B cell (primary cell): ENCODE measurements at regions not wholly inside any gene's neighbourhood (a gene's known extent, or its start where the extent isn't known, plus 50 kb on each side); places are given as distances from the start of the nearest gene placed in this dataset.

Experiments
- ATAC-seq: fragments of 200-7000 bp; cut with Tn5 transposase; one replicate; pipeline ENCODE4 v1.10.0; 2021; ENCODE audit warnings: low read depth, mild to moderate bottlenecking, moderate number of reproducible peaks, moderate library complexity
- CTCF ChIA-PET: fragments of 350-600 bp; sonication (Branson Sonifier 250); formaldehyde crosslinking; loops from one replicate; lab custom pipeline; 2021; ENCODE audit warnings: antibody characterized with exemption, inconsistent platforms; lab: Charles Lee
- POLR2A ChIA-PET: fragments of 350-600 bp; sonication (Branson Sonifier 250); formaldehyde crosslinking; loops from one replicate; lab custom pipeline; 2021; ENCODE audit warnings: antibody characterized with exemption; lab: Charles Lee
- DNase-seq: peaks from one replicate; pipeline ENCODE4 v3.0.0; 2013
- H2AFZ ChIP-seq: 2 replicates; pipeline ENCODE4 v1.6.1; 2012; ENCODE audit warnings: mild to moderate bottlenecking, low read depth, low read length; ENCODE audit not compliant: insufficient read depth, poor library complexity, severe bottlenecking
- H3K27ac ChIP-seq, 2 donors: 1 replicate in 1 of 2; 2 replicates in 1 of 2; pipeline ENCODE4 v1.5.1; 2012 to 2013; ENCODE audit warnings: low read length in 2 of 2, mild to moderate bottlenecking in 2 of 2, moderate library complexity in 1 of 2
- H3K27me3 ChIP-seq, 4 experiments: fragments of 200-600 bp in 1 of 4; sonication (generic) in 1 of 4; replicated peaks in 1 of 4; 1 replicate in 2 of 4; 2 replicates in 2 of 4; pipeline versions ENCODE4 v1.6.1 to v1.7.0; 2013 to 2016; ENCODE audit warnings: low read length in 3 of 4, mild to moderate bottlenecking in 2 of 4, mixed read lengths in 1 of 4, moderate library complexity in 1 of 4; ENCODE audit not compliant: insufficient read depth in 4 of 4, control insufficient read depth in 3 of 4; ENCODE audit errors: control extremely low read depth in 1 of 4
- H3K36me3 ChIP-seq, 2 experiments: replicated peaks in 1 of 2; 1 replicate in 1 of 2; 2 replicates in 1 of 2; pipeline versions ENCODE4 v1.6.1 to v1.7.1; 2013; ENCODE audit warnings: low read length in 1 of 2; ENCODE audit not compliant: insufficient read depth in 2 of 2, control insufficient read depth in 1 of 2; ENCODE audit errors: control extremely low read depth in 1 of 2, extremely low read depth in 1 of 2
- H3K4me1 ChIP-seq, 2 donors: fragments of 200-600 bp in 1 of 2; sonication (generic) in 1 of 2; 1 replicate in 1 of 2; 2 replicates in 1 of 2; pipeline versions ENCODE4 v1.5.1 to v1.6.1; 2013 to 2017; ENCODE audit warnings: low read length in 2 of 2; ENCODE audit not compliant: control insufficient read depth in 2 of 2, insufficient read depth in 2 of 2
- H3K4me2 ChIP-seq: replicated peaks from 2 replicates; pipeline ENCODE3; 2012; ENCODE audit warnings: mild to moderate bottlenecking, low read depth, low read length; ENCODE audit not compliant: poor library complexity, severe bottlenecking
- H3K4me3 ChIP-seq, 5 experiments: fragments of 200-600 bp in 1 of 5; sonication (generic) in 1 of 5; 1 replicate in 3 of 5; 2 replicates in 2 of 5; pipeline versions ENCODE4 v1.5.1 to v1.7.0; 2011 to 2016; ENCODE audit warnings: low read length in 4 of 5, mild to moderate bottlenecking in 4 of 5, low read depth in 2 of 5, control low read depth in 1 of 5, moderate library complexity in 1 of 5; ENCODE audit not compliant: insufficient read depth in 1 of 5; ENCODE audit errors: control extremely low read depth in 1 of 5, extremely low read depth in 1 of 5
- H3K79me2 ChIP-seq: fragments of 200-600 bp; sonication (generic); one replicate; pipeline ENCODE4 v1.6.0; 2016; ENCODE audit warnings: low read length; ENCODE audit not compliant: control insufficient read depth, insufficient read depth
- H3K9ac ChIP-seq: fragments of 200-600 bp; sonication (generic); 2 replicates; pipeline ENCODE4 v1.6.1; 2017; ENCODE audit warnings: mild to moderate bottlenecking, low read length, moderate library complexity
- H3K9me3 ChIP-seq, 3 donors: one replicate each; pipeline versions ENCODE4 v1.6.1 to v1.7.1; 2013; ENCODE audit warnings: low read length in 2 of 3; ENCODE audit not compliant: control insufficient read depth in 2 of 3, insufficient read depth in 1 of 3; ENCODE audit errors: control extremely low read depth in 1 of 3
- H4K20me1 ChIP-seq: 2 replicates; pipeline ENCODE4 v1.6.0; 2012; ENCODE audit warnings: mild to moderate bottlenecking, low read length; ENCODE audit not compliant: insufficient read depth, control insufficient read depth, poor library complexity, severe bottlenecking
- H3K27ac Mint-ChIP-seq: one replicate; pipeline ENCODE4 v1.8.0; 2021; ENCODE audit warnings: mixed read lengths
- H3K27me3 Mint-ChIP-seq: one replicate; pipeline ENCODE4 v1.8.0; 2021; ENCODE audit warnings: mixed read lengths
- H3K4me1 Mint-ChIP-seq: one replicate; pipeline ENCODE4 v1.8.0; 2021; ENCODE audit warnings: mixed read lengths
- H3K4me3 Mint-ChIP-seq: one replicate; pipeline ENCODE4 v1.8.0; 2021; ENCODE audit warnings: mixed read lengths
- H3K9me3 Mint-ChIP-seq: one replicate; pipeline ENCODE4 v1.8.0; 2022; ENCODE audit warnings: mixed read lengths; ENCODE audit not compliant: insufficient read depth
- CTCF ChIP-seq: fragments of 200-600 bp; IDR thresholded peaks from one replicate; pipeline ENCODE4 v1.8.0; 2022; ENCODE audit warnings: antibody characterized with exemption, mild to moderate bottlenecking
- EZH2 ChIP-seq: IDR thresholded peaks from 2 replicates; pipeline ENCODE4 v1.6.1; 2012; ENCODE audit warnings: borderline replicate concordance, low read depth, mild to moderate bottlenecking, moderate library complexity, low read length; ENCODE audit not compliant: insufficient read depth, poor library complexity, severe bottlenecking
- WGBS: methylation state at CpG from one replicate; pipeline ENCODE4 v1.1.5; 2013; ENCODE audit warnings: missing lambda C conversion rate; ENCODE audit not compliant: insufficient coverage; 5-methylcytosine and 5-hydroxymethylcytosine counted together
- intact Hi-C: fragments of 100-400 bp; cut with micrococcal nuclease; formaldehyde crosslinking; loops from one replicate; pipeline ENCODE4 v1.10.0; 2022

GRCh38 chr5:39543335-39543734, 118.6 kb upstream of the DAB2 start:
- Histone ChIP-seq H3K79me2 (no peaks in the 10 kb centered on the region), H3K27ac (no peak overlapping the region), H3K9ac (no peak overlapping the region), H2AFZ (no peak overlapping the region), H3K4me2 (no peak overlapping the region), H3K4me3 (no peak overlapping the region), H3K9me3 (no peaks in the 10 kb centered on the region), H3K27me3 (peaks cover 0 to 8% (median under 1%) of the 10 kb centered on the region in 4 experiments), H3K36me3 (no peaks in the 10 kb centered on the region), H3K4me1 (peaks cover 2 to 3% of the 10 kb centered on the region in 2 donors), H4K20me1 (no peaks in the 10 kb centered on the region)
- WGBS: 25% methylated on average over 2 of the region's 3 CpGs
- H3K27me3 Mint-ChIP-seq: peaks cover 4% of the 10 kb centered on the region
- ATAC-seq: no peak
- ChIA-PET POLR2A (no interaction called here), CTCF (interaction anchor here (0.7 to 4.9 kb wide), 4 partner anchors 9 to 1102 kb away, joined by 3 to 35 read pairs (median 3); no protein-coding TSS in a partner anchor)
- DNase-seq: no peak
- H3K4me3 Mint-ChIP-seq: no peak overlapping the region
- intact Hi-C loops: loop anchor here (10.0 kb wide), 1 partner anchor 549 kb away; no protein-coding TSS in a partner anchor
- peaks cover 1% of the 10 kb centered on the region for H3K4me1 Mint-ChIP-seq
- TF ChIP-seq EZH2: no peak
- no peak for TF ChIP-seq CTCF
- no peaks in the 10 kb centered on the region for H3K9me3 Mint-ChIP-seq
- H3K27ac Mint-ChIP-seq: no peak overlapping the region

GRCh38 chr5:39542511-39543285, 117.9 kb upstream of the DAB2 start:
- Histone ChIP-seq H3K4me3 (no peak overlapping the region), H3K36me3 (no peaks in the 10 kb centered on the region), H3K27me3 (peaks cover 0 to 8% (median under 1%) of the 10 kb centered on the region in 4 experiments), H3K4me1 (peaks cover 1 to 2% of the 10 kb centered on the region in 2 donors), H3K9me3 (no peaks in the 10 kb centered on the region), H2AFZ (no peak overlapping the region), H4K20me1 (no peaks in the 10 kb centered on the region), H3K9ac (no peak overlapping the region), H3K27ac (no peak overlapping the region), H3K4me2 (no peak overlapping the region), H3K79me2 (no peaks in the 10 kb centered on the region)
- Mint-ChIP-seq H3K9me3 (no peaks in the 10 kb centered on the region), H3K27me3 (peaks cover 4% of the 10 kb centered on the region), H3K27ac (no peak overlapping the region), H3K4me1 (peaks cover 1% of the 10 kb centered on the region), H3K4me3 (no peak overlapping the region)
- CTCF ChIA-PET: interaction anchor here (0.7 to 4.9 kb wide), 4 partner anchors 8 to 325 kb away, joined by 3 to 35 read pairs (median 3); no protein-coding TSS in a partner anchor
- ATAC-seq: no peak
- WGBS: 0% methylated on average over 1 of the region's 3 CpGs
- TF ChIP-seq CTCF (no peak), EZH2 (no peak)
- no peak for DNase-seq
- intact Hi-C loops: loop anchor here (10.0 kb wide), 1 partner anchor 548 kb away; no protein-coding TSS in a partner anchor
- POLR2A ChIA-PET: no interaction called here
